Panc1 (cell line): ENCODE measurements at regions not wholly inside any gene's neighbourhood (a gene's known extent, or its start where the extent isn't known, plus 50 kb on each side); places are given as distances from the start of the nearest gene placed in this dataset.

Experiments used
- ATAC-seq: fragments of 200-7000 bp; cut with Tn5 transposase; 2 replicates; pipeline ENCODE4 v1.9.1; 2020; ENCODE audit warnings: mild to moderate bottlenecking, moderate library complexity
- BruUV-seq: library from RNA; stranded (reverse); fragments of 400-500 nt; replicated peaks from 2 replicates; lab custom pipeline; 2021; lab: Mats Ljungman, UMichigan
- CTCF ChIA-PET: fragments of 300-600 bp; sonication (Branson Sonifier 250); formaldehyde crosslinking; loops from one replicate; lab custom pipeline; 2022; ENCODE audit warnings: antibody characterized with exemption; lab: Charles Lee
- POLR2A ChIA-PET: fragments of 300-600 bp; sonication (Branson Sonifier 250); formaldehyde crosslinking; loops from one replicate; lab custom pipeline; 2022; ENCODE audit warnings: antibody characterized with exemption; lab: Charles Lee
- DNase-seq: peaks from one replicate; pipeline ENCODE4 v3.0.0-alpha.2; 2010; ENCODE audit warnings: low read depth, low spot score
- H3K27ac ChIP-seq: 2 replicates; pipeline ENCODE4 v1.5.1; 2011; ENCODE audit warnings: mild to moderate bottlenecking, low read length, inconsistent platforms
- H3K27me3 ChIP-seq: fragments of 200-500 bp; sonication (Bioruptor generic); 2 replicates; pipeline ENCODE4 v1.6.0; 2014; ENCODE audit warnings: low read length, inconsistent platforms; ENCODE audit not compliant: control insufficient read depth, insufficient read depth
- H3K36me3 ChIP-seq: fragments of 200-500 bp; sonication (Bioruptor generic); 2 replicates; pipeline ENCODE4 v1.5.1; 2014; ENCODE audit warnings: inconsistent platforms, mild to moderate bottlenecking, low read length, moderate library complexity; ENCODE audit not compliant: control insufficient read depth, insufficient read depth
- H3K4me1 ChIP-seq: 2 replicates; pipeline ENCODE4 v1.5.1; 2011; ENCODE audit warnings: inconsistent platforms, mild to moderate bottlenecking, low read length, moderate library complexity; ENCODE audit not compliant: control insufficient read depth, insufficient read depth
- H3K4me3 ChIP-seq, 2 experiments: 2 replicates each; pipeline ENCODE4 v1.5.1; 2011 to 2012; ENCODE audit warnings: low read depth in 2 of 2, low read length in 2 of 2, mild to moderate bottlenecking in 2 of 2, inconsistent platforms in 1 of 2, moderate library complexity in 1 of 2
- H3K9me3 ChIP-seq: fragments of 200-500 bp; sonication (Bioruptor generic); 2 replicates; pipeline ENCODE4 v1.5.1; 2014; ENCODE audit warnings: low read depth, mild to moderate bottlenecking, inconsistent platforms, low read length, moderate library complexity; ENCODE audit not compliant: control insufficient read depth, insufficient read depth
- POLR2AphosphoS5 ChIP-seq: IDR thresholded peaks from 2 replicates; pipeline ENCODE4 v1.6.1; 2012; ENCODE audit warnings: mild to moderate bottlenecking, low read depth, low read length, moderate library complexity
- SIN3A ChIP-seq: IDR thresholded peaks from 2 replicates; pipeline ENCODE4 v1.6.1; 2012; ENCODE audit warnings: low read depth, mild to moderate bottlenecking, low read length, moderate library complexity, borderline replicate concordance; ENCODE audit not compliant: insufficient read depth
- TCF7L2 ChIP-seq: IDR thresholded peaks from 2 replicates; pipeline ENCODE4 v1.6.1; 2011; ENCODE audit warnings: mild to moderate bottlenecking, low read depth, low read length, inconsistent platforms
- in situ Hi-C: cut with HindIII; loops from 2 replicates; pipeline ENCODE4 v1.10.0; 2016; ENCODE audit warnings: low sequenced_read_pairs, low pct_unique_long_range_greater_than_20kb
- intact Hi-C: fragments of 100-400 bp; cut with micrococcal nuclease; formaldehyde crosslinking; loops from one replicate; pipeline ENCODE4 v1.10.0; 2022; ENCODE audit not compliant: unreplicated experiment
- TF ChIP-seq, protein P1 (sequence below): fragments of 450-650 bp; IDR thresholded peaks from 2 replicates; pipeline ENCODE4 v1.5.1; 2017; ENCODE audit warnings: mild to moderate bottlenecking
- TF ChIP-seq, protein P2 (sequence below), 2 experiments: IDR thresholded peaks; 2 replicates each; pipeline ENCODE4 v1.6.1; 2011 to 2012; ENCODE audit warnings: low read depth in 2 of 2, control low read depth in 1 of 2, low read length in 1 of 2, mild to moderate bottlenecking in 1 of 2, moderate library complexity in 1 of 2; ENCODE audit not compliant: insufficient read depth in 1 of 2

DNA sequence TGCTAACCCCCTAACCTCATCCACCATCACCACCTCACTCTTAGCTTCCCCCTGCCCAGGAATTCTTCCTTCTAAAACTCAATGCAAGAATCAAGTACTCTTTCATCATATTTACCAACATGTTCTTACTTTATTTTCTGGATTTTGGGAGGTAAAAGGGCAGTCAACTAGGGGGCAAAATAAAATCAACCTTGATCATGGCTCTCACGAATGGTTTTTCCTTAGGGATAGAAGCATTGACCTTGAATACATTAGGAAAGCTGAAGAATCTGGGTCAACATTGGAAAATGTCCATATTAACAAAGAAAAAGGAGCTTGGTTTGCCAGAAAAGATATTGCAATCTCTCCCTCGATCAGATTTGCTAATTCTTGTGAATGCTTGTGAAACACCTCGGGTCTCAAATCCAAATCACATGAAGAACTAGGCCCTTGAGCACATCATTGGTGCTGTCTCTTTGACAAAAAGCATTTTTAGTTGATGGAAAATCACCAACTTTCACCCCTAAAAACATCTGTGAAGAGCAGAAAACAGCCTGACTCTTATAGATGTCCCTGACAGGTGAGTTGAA is 58.9 kb downstream of the ZC3H11B start:
- intact Hi-C loops, result no loop called here
- DNase-seq (no peak), ATAC-seq (no peak)
- H3K4me1 ChIP-seq, result no peaks in the 10 kb centered on the region
- no peaks in the 10 kb centered on the region for H3K9me3 ChIP-seq
- CTCF ChIA-PET, result no interaction called here
- POLR2A ChIA-PET, result interaction anchor here (0.7 kb wide), 1 partner anchor 12 kb away, joined by 3 read pairs; no protein-coding TSS in a partner anchor
- BruUV-seq, result no TSS peak
- no peaks in the 10 kb centered on the region for H3K36me3 ChIP-seq
- no peaks in the 10 kb centered on the region; the same call in 1 of the 2 replicates for H3K27me3 ChIP-seq
- in situ Hi-C loops, result no loop called here
- H3K27ac ChIP-seq, result no peak overlapping the region
- TF ChIP-seq TCF7L2 (no peak), SIN3A (no peak), POLR2AphosphoS5 (no peak)
- TF ChIP-seq, protein P1, sequence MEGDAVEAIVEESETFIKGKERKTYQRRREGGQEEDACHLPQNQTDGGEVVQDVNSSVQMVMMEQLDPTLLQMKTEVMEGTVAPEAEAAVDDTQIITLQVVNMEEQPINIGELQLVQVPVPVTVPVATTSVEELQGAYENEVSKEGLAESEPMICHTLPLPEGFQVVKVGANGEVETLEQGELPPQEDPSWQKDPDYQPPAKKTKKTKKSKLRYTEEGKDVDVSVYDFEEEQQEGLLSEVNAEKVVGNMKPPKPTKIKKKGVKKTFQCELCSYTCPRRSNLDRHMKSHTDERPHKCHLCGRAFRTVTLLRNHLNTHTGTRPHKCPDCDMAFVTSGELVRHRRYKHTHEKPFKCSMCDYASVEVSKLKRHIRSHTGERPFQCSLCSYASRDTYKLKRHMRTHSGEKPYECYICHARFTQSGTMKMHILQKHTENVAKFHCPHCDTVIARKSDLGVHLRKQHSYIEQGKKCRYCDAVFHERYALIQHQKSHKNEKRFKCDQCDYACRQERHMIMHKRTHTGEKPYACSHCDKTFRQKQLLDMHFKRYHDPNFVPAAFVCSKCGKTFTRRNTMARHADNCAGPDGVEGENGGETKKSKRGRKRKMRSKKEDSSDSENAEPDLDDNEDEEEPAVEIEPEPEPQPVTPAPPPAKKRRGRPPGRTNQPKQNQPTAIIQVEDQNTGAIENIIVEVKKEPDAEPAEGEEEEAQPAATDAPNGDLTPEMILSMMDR, result no peak
- TF ChIP-seq, protein P2, sequence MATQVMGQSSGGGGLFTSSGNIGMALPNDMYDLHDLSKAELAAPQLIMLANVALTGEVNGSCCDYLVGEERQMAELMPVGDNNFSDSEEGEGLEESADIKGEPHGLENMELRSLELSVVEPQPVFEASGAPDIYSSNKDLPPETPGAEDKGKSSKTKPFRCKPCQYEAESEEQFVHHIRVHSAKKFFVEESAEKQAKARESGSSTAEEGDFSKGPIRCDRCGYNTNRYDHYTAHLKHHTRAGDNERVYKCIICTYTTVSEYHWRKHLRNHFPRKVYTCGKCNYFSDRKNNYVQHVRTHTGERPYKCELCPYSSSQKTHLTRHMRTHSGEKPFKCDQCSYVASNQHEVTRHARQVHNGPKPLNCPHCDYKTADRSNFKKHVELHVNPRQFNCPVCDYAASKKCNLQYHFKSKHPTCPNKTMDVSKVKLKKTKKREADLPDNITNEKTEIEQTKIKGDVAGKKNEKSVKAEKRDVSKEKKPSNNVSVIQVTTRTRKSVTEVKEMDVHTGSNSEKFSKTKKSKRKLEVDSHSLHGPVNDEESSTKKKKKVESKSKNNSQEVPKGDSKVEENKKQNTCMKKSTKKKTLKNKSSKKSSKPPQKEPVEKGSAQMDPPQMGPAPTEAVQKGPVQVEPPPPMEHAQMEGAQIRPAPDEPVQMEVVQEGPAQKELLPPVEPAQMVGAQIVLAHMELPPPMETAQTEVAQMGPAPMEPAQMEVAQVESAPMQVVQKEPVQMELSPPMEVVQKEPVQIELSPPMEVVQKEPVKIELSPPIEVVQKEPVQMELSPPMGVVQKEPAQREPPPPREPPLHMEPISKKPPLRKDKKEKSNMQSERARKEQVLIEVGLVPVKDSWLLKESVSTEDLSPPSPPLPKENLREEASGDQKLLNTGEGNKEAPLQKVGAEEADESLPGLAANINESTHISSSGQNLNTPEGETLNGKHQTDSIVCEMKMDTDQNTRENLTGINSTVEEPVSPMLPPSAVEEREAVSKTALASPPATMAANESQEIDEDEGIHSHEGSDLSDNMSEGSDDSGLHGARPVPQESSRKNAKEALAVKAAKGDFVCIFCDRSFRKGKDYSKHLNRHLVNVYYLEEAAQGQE (IDR thresholded peaks at IDR 0.05; ENCODE audit: insufficient read depth in 1 of 2, low read depth in 2 of 2, low read length in 1 of 2), result no peak
- H3K4me3 ChIP-seq, result no peak overlapping the region

DNA sequence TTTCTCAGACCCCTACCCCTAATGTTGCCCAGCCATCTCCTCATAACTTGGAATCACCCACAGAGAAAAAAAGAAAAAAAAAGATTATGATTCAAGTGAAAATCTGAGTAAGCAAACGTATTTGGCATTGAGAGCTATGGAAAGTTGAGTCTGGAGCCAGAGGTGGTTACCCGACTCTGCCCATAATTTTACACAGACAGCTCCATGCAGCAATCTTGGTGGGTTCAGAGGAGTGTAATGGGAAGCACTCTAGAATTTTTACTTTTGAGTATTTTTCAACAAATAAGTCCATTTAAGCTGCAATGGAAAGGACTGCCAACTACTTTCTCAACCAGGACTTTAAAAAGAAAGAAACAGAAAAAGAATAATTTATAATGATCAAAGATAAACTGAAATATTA is 62.7 kb downstream of the ZC3H11B start:
- no peaks in the 10 kb centered on the region; the same call in 1 of the 2 replicates for H3K27me3 ChIP-seq
- no TSS peak for BruUV-seq
- DNase-seq (no peak), ATAC-seq (no peak)
- H3K4me3 ChIP-seq, result no peak overlapping the region
- no peaks in the 10 kb centered on the region for H3K36me3 ChIP-seq
- no peaks in the 10 kb centered on the region for H3K9me3 ChIP-seq
- intact Hi-C loops (no loop called here), in situ Hi-C loops (no loop called here)
- CTCF ChIA-PET, result no interaction called here
- H3K4me1 ChIP-seq, result no peaks in the 10 kb centered on the region
- no peak for TF ChIP-seq POLR2AphosphoS5
- TF ChIP-seq TCF7L2, result no peak
- H3K27ac ChIP-seq, result no peak overlapping the region
- POLR2A ChIA-PET, result no interaction called here

DNA sequence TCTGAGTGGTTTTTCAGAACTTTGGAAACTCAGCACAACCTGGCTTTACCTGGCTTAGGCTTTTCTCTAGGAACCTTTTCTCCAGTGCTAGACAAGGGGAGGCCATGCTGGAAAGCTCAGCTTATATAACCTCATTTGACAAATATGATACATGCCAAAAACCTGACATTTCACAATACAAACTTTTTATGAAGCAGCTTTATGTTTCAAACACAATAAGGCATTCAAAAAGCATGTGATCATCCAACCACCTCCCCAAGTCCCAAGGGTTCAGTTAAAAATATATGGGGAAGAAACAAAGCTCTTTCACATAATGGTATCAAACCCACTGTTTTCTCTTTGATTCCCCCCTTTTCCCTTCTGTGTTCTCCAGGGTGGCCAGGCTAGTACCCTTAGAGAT is 63.7 kb downstream of the ZC3H11B start:
- no TSS peak for BruUV-seq
- intact Hi-C loops, result no loop called here
- H3K36me3 ChIP-seq, result no peaks in the 10 kb centered on the region
- no peak for DNase-seq
- in situ Hi-C loops, result no loop called here
- no peaks in the 10 kb centered on the region for H3K9me3 ChIP-seq
- TF ChIP-seq TCF7L2, result no peak
- H3K4me1 ChIP-seq, result no peaks in the 10 kb centered on the region
- H3K27ac ChIP-seq, result no peak overlapping the region
- ATAC-seq, result no peak
- no peak overlapping the region for H3K4me3 ChIP-seq
- CTCF ChIA-PET, result no interaction called here
- no peaks in the 10 kb centered on the region; the same call in 1 of the 2 replicates for H3K27me3 ChIP-seq
- POLR2A ChIA-PET, result no interaction called here
